Thoracic aorta (tissue), 2 donors: ENCODE measurements at regions not wholly inside any gene's neighbourhood (a gene's known extent, or its start where the extent isn't known, plus 50 kb on each side); places are given as distances from the start of the nearest gene placed in this dataset.

Experiments
- ATAC-seq: fragments of 150-250 bp; one replicate; pipeline ENCODE4 v1.8.0; 2017; ENCODE audit warnings: low read depth; ENCODE audit not compliant: insufficient number of reproducible peaks, low FRiP score
- DNase-seq: peaks from one replicate; pipeline ENCODE4 v3.0.0-alpha.2; 2020; ENCODE audit warnings: low spot score
- H3K27ac ChIP-seq, 2 donors: fragments of 200-600 bp; sonication (generic); 1 replicate in 1 of 2; 2 replicates in 1 of 2; pipeline ENCODE4 v1.5.1; 2016; ENCODE audit warnings: mild to moderate bottlenecking in 2 of 2, moderate library complexity in 2 of 2
- H3K27me3 ChIP-seq: fragments of 200-600 bp; sonication (generic); replicated peaks from 2 replicates; pipeline ENCODE4 v1.6.0; 2016; ENCODE audit warnings: mild to moderate bottlenecking; ENCODE audit not compliant: insufficient read depth
- H3K36me3 ChIP-seq: fragments of 200-600 bp; sonication (generic); one replicate; pipeline ENCODE4 v1.5.1; 2016
- H3K4me1 ChIP-seq, 2 donors: fragments of 200-600 bp; sonication (generic); 1 replicate in 1 of 2; 2 replicates in 1 of 2; pipeline versions ENCODE4 v1.5.1 to v1.6.0; 2016; ENCODE audit warnings: low read depth in 2 of 2, mild to moderate bottlenecking in 1 of 2; ENCODE audit not compliant: control insufficient read depth in 1 of 2
- H3K4me3 ChIP-seq: fragments of 200-600 bp; sonication (generic); 2 replicates; pipeline ENCODE4 v1.5.1; 2016; ENCODE audit warnings: mild to moderate bottlenecking
- H3K9me3 ChIP-seq: fragments of 200-600 bp; sonication (generic); 2 replicates; pipeline ENCODE4 v1.5.1; 2016
- CTCF ChIP-seq: fragments of 200-600 bp; sonication (generic); IDR thresholded peaks from one replicate; pipeline ENCODE4 v1.5.1; 2019; ENCODE audit warnings: antibody characterized with exemption

- ATAC-seq (no peak), DNase-seq (no peak)
- Histone ChIP-seq H3K27ac (no peak overlapping the region), H3K4me3 (no peak overlapping the region), H3K9me3 (no peaks in the 10 kb centered on the region), H3K36me3 (no peaks in the 10 kb centered on the region), H3K4me1 (peaks cover under 1 to 15% of the 10 kb centered on the region in 2 donors), H3K27me3 (no peaks in the 10 kb centered on the region)
- no peak for TF ChIP-seq CTCF
Measured at GRCh38 chr18:67613731-67614130, 97.2 kb upstream of the DSEL start.

- no peaks in the 10 kb centered on the region for H3K9me3 ChIP-seq
- ATAC-seq (no peak), DNase-seq (no peak)
- H3K4me3 ChIP-seq = no peak overlapping the region
- H3K27ac ChIP-seq = no peak overlapping the region
- H3K36me3 ChIP-seq = no peaks in the 10 kb centered on the region
- no peak for TF ChIP-seq CTCF
- peaks cover 6 to 22% of the 10 kb centered on the region in 2 donors for H3K4me1 ChIP-seq
- H3K27me3 ChIP-seq = no peaks in the 10 kb centered on the region
Measured at GRCh38 chr18:67612281-67612680, 95.8 kb upstream of the DSEL start.

GRCh38 chr18:67608615-67609273, 92.2 kb upstream of the DSEL start:
- H3K4me3 ChIP-seq = no peak overlapping the region
- H3K36me3 ChIP-seq = no peaks in the 10 kb centered on the region
- no peak for TF ChIP-seq CTCF
- H3K27ac ChIP-seq = peak overlapping the region; percentile 9 to 15
- peak; percentile 88 for ATAC-seq
- no peaks in the 10 kb centered on the region for H3K27me3 ChIP-seq
- peaks cover 6 to 22% of the 10 kb centered on the region in 2 donors for H3K4me1 ChIP-seq
- DNase-seq = no peak
- no peaks in the 10 kb centered on the region for H3K9me3 ChIP-seq

- no peak overlapping the region for H3K27ac ChIP-seq
- H3K36me3 ChIP-seq = no peaks in the 10 kb centered on the region
- no peaks in the 10 kb centered on the region for H3K9me3 ChIP-seq
- no peak for TF ChIP-seq CTCF
- ATAC-seq = no peak
- H3K4me1 ChIP-seq = peaks cover 6 to 22% of the 10 kb centered on the region in 2 donors
- H3K4me3 ChIP-seq = no peak overlapping the region
- DNase-seq = no peak
- H3K27me3 ChIP-seq = no peaks in the 10 kb centered on the region
Measured at GRCh38 chr18:67608191-67608590, 91.7 kb upstream of the DSEL start.

- H3K4me3 ChIP-seq = no peak overlapping the region
- ATAC-seq = no peak
Measured at GRCh38 chr18:67600181-67601180, 84.0 kb upstream of the DSEL start.

More at GRCh38 chr18:67600181-67601180, 84.0 kb upstream of the DSEL start:
- DNase-seq = no peak
- Histone ChIP-seq H3K27ac (no peak overlapping the region), H3K36me3 (no peaks in the 10 kb centered on the region), H3K27me3 (no peaks in the 10 kb centered on the region), H3K9me3 (peaks cover 3% of the 10 kb centered on the region), H3K4me1 (no peaks in the 10 kb centered on the region)
- TF ChIP-seq CTCF = no peak
